GM12878 (cell line): ENCODE measurements at regions not wholly inside any gene's neighbourhood (a gene's known extent, or its start where the extent isn't known, plus 50 kb on each side); places are given as distances from the start of the nearest gene placed in this dataset.

ENCODE experiments used
- ATAC-seq: fragments of 200-7000 bp; cut with Tn5 transposase; 3 replicates; pipeline ENCODE4 v1.9.1; 2020; ENCODE audit warnings: mild to moderate bottlenecking, moderate library complexity
- BruUV-seq: library from RNA; stranded (reverse); fragments of 400-500 nt; replicated peaks from 2 replicates; lab custom pipeline; 2021; lab: Mats Ljungman, UMichigan
- CTCF ChIA-PET: fragments of 300-600 bp; sonication (Branson Sonifier 250); formaldehyde crosslinking; extraction: SDS; loops from one replicate; lab custom pipeline; 2021; ENCODE audit warnings: inconsistent platforms; lab: Yijun Ruan, JAX
- POLR2A ChIA-PET: fragments of 350-600 bp; formaldehyde crosslinking; extraction: SDS; loops from one replicate; lab custom pipeline; 2021; ENCODE audit warnings: inconsistent platforms; lab: Charles Lee
- RAD21 ChIA-PET: fragments of 300-600 bp; sonication (Branson Sonifier 250); formaldehyde crosslinking; loops from one replicate; lab custom pipeline; 2023; ENCODE audit warnings: antibody characterized with exemption; ENCODE audit not compliant: unreplicated experiment; lab: Charles Lee
- SMC1A ChIA-PET: fragments of 300-600 bp; sonication (Branson Sonifier 250); formaldehyde crosslinking; loops from one replicate; lab custom pipeline; 2023; ENCODE audit not compliant: unreplicated experiment, uncharacterized antibody; lab: Charles Lee
- DNase-seq: peaks from one replicate; pipeline ENCODE4 v3.0.0-alpha.2; 2011; ENCODE audit warnings: low read depth, low spot score
- FAIRE-seq: peaks from 3 replicates; lab custom pipeline; 2011; peaks lifted over from hg19 to GRCh38; lab: Jason Lieb, UNC
- H2AFZ ChIP-seq: 2 replicates; pipeline ENCODE4 v1.6.0; 2011; ENCODE audit warnings: low read depth, low read length, control low read depth; ENCODE audit not compliant: control insufficient read depth
- H3K27ac ChIP-seq: 2 replicates; pipeline ENCODE4 v1.5.1; 2011; ENCODE audit warnings: control low read depth; ENCODE audit not compliant: control insufficient read depth, insufficient read depth
- H3K27me3 ChIP-seq, 2 experiments: replicated peaks in 1 of 2; 2 replicates each; pipeline versions ENCODE4 v1.6.0 to v1.6.1; 2011; ENCODE audit warnings: low read length in 1 of 2; ENCODE audit not compliant: control insufficient read depth in 2 of 2, insufficient read depth in 2 of 2
- H3K36me3 ChIP-seq, 2 experiments: 2 replicates each; pipeline ENCODE4 v1.5.1; 2011; ENCODE audit warnings: low read length in 1 of 2; ENCODE audit not compliant: control insufficient read depth in 2 of 2, insufficient read depth in 2 of 2
- H3K4me1 ChIP-seq: 2 replicates; pipeline ENCODE4 v1.6.1; 2011; ENCODE audit warnings: mild to moderate bottlenecking, low read length, moderate library complexity, mixed read lengths; ENCODE audit not compliant: control insufficient read depth, insufficient read depth
- H3K4me2 ChIP-seq: 2 replicates; pipeline ENCODE4 v1.6.0; 2011; ENCODE audit warnings: control low read depth; ENCODE audit not compliant: control insufficient read depth, insufficient read depth
- H3K4me3 ChIP-seq: fragments of 200-600 bp; sonication (generic); 2 replicates; pipeline ENCODE4 v1.5.1; 2016
- H3K79me2 ChIP-seq: 2 replicates; pipeline ENCODE4 v1.6.0; 2011; ENCODE audit warnings: low read length; ENCODE audit not compliant: control insufficient read depth, insufficient read depth
- H3K9ac ChIP-seq: 2 replicates; pipeline ENCODE4 v1.8.0; 2011; ENCODE audit warnings: low read length, control low read depth, mixed read lengths; ENCODE audit not compliant: control insufficient read depth, insufficient read depth
- H3K9me3 ChIP-seq: replicated peaks from 3 replicates; pipeline ENCODE4 v1.5.1; 2011; ENCODE audit warnings: mild to moderate bottlenecking, low read length; ENCODE audit not compliant: control insufficient read depth, insufficient read depth
- H4K20me1 ChIP-seq: 2 replicates; pipeline ENCODE4 v1.6.0; 2011; ENCODE audit not compliant: control insufficient read depth, insufficient read depth
- EP300 ChIP-seq, 2 experiments: fragments of 150-350 bp in 1 of 2; IDR thresholded peaks; 2 replicates each; pipeline ENCODE4 v1.6.1; 2011 to 2012; ENCODE audit warnings: low read depth in 2 of 2, low read length in 2 of 2, borderline replicate concordance in 1 of 2, improper control_type of control experiment in 1 of 2, inconsistent platforms in 1 of 2; ENCODE audit not compliant: control insufficient read depth in 1 of 2
- FOXM1 ChIP-seq: IDR thresholded peaks from 2 replicates; pipeline ENCODE4 v1.6.1; 2012; ENCODE audit warnings: low read depth, mild to moderate bottlenecking, inconsistent platforms, low read length, moderate library complexity
- IRF4 ChIP-seq: IDR thresholded peaks from 2 replicates; pipeline ENCODE4 v1.6.1; 2011; ENCODE audit warnings: low read depth, low read length
- KLF5 ChIP-seq: fragments of 450-650 bp; IDR thresholded peaks from 2 replicates; pipeline ENCODE4 v1.6.1; 2014; ENCODE audit warnings: mild to moderate bottlenecking; ENCODE audit not compliant: partially characterized antibody
- MTA2 ChIP-seq: fragments of 450-650 bp; IDR thresholded peaks from 2 replicates; pipeline ENCODE4 v1.6.1; 2016; ENCODE audit warnings: low read depth, mild to moderate bottlenecking, moderate library complexity
- NBN ChIP-seq: fragments of 450-650 bp; IDR thresholded peaks from 2 replicates; pipeline ENCODE4 v1.6.1; 2016
- RUNX3 ChIP-seq: IDR thresholded peaks from 2 replicates; pipeline ENCODE4 v1.6.1; 2012; ENCODE audit warnings: low read length, inconsistent platforms
- SMC3 ChIP-seq: IDR thresholded peaks from 2 replicates; pipeline ENCODE4 v1.6.1; 2011; ENCODE audit warnings: low read length, improper control_type of control experiment, borderline replicate concordance
- SREBF1 ChIP-seq: IDR thresholded peaks from 2 replicates; pipeline ENCODE4 v1.6.1; 2012; ENCODE audit warnings: mild to moderate bottlenecking, low read length
- TCF3 ChIP-seq: IDR thresholded peaks from 2 replicates; pipeline ENCODE4 v1.6.1; 2012; ENCODE audit warnings: low read depth, mild to moderate bottlenecking, low read length, borderline replicate concordance; ENCODE audit not compliant: insufficient read depth
- ZNF384 ChIP-seq: IDR thresholded peaks from 2 replicates; pipeline ENCODE4 v1.6.1; 2012; ENCODE audit warnings: low read depth, mild to moderate bottlenecking, low read length, improper control_type of control experiment, borderline replicate concordance
- ZNF687 ChIP-seq: fragments of 450-650 bp; IDR thresholded peaks from 2 replicates; pipeline ENCODE4 v1.6.1; 2017; ENCODE audit warnings: mild to moderate bottlenecking, moderate library complexity
- WGBS: methylation state at CpG from one replicate; pipeline ENCODE4 v1.1.6; 2016; ENCODE audit warnings: low lambda C conversion rate; ENCODE audit not compliant: insufficient replicate concordance, insufficient coverage; ENCODE audit errors: missing lambda C conversion rate; 5-methylcytosine and 5-hydroxymethylcytosine counted together
- in situ Hi-C: fragments of 300-500 bp; cut with MboI; formaldehyde crosslinking; loops from 9 replicates; pipeline ENCODE4 v1.14.3; 2018; ENCODE audit warnings: mixed read lengths
- intact Hi-C: fragments of 100-400 bp; cut with micrococcal nuclease; formaldehyde crosslinking; loops from one replicate; pipeline ENCODE4 v1.14.2; 2022; ENCODE audit not compliant: unreplicated experiment
- TF ChIP-seq, protein P1 (sequence below): fragments of 450-650 bp; IDR thresholded peaks from 2 replicates; pipeline ENCODE4 v1.6.1; 2017; ENCODE audit warnings: mild to moderate bottlenecking

- H3K4me1 ChIP-seq: no peaks in the 10 kb centered on the region
- H3K27me3 ChIP-seq: no peaks in the 10 kb centered on the region
- no peaks in the 10 kb centered on the region for H4K20me1 ChIP-seq
- no peak overlapping the region for H3K4me3 ChIP-seq
- no peaks in the 10 kb centered on the region for H3K9me3 ChIP-seq
- no peak overlapping the region for H2AFZ ChIP-seq
- RAD21 ChIA-PET: no interaction called here
- CTCF ChIA-PET: no interaction called here
- H3K4me2 ChIP-seq: no peak overlapping the region
- POLR2A ChIA-PET: no interaction called here
- H3K79me2 ChIP-seq: no peaks in the 10 kb centered on the region
- DNase-seq: no peak
- no peak for FAIRE-seq
- ATAC-seq: no peak
- in situ Hi-C loops: loop anchor here (5.0 kb wide), 1 partner anchor 93 kb away; no protein-coding TSS in a partner anchor
- no TSS peak for BruUV-seq
- WGBS: 6% methylated on average over 1 of the region's 1 CpG
- no peak overlapping the region for H3K27ac ChIP-seq
- H3K9ac ChIP-seq: no peak overlapping the region
- H3K36me3 ChIP-seq: no peaks in the 10 kb centered on the region
- SMC1A ChIA-PET: interaction anchor here (0.7 kb wide), 1 partner anchor 90 kb away, joined by 3 read pairs; no protein-coding TSS in a partner anchor
- intact Hi-C loops: no loop called here
- TF ChIP-seq NBN: no peak
- TF ChIP-seq KLF5: no peak
- no peak for TF ChIP-seq RUNX3
- TF ChIP-seq FOXM1: no peak
- no peak for TF ChIP-seq MTA2
- TF ChIP-seq IRF4: no peak
- TF ChIP-seq EP300 (IDR thresholded peaks at IDR 0.05; ENCODE audit: borderline replicate concordance in 1 of 2, control insufficient read depth in 1 of 2, low read depth in 2 of 2, low read length in 2 of 2): no peak
- TF ChIP-seq TCF3: no peak
- TF ChIP-seq, all 136 proteins: peak for 0
These were observed 407.0 kb downstream of the DSEL start for GRCh38 chr18:67109535-67109934.

GRCh38 chr18:67108894-67109293, 407.6 kb downstream of the DSEL start:
- BruUV-seq: no TSS peak
- intact Hi-C loops (no loop called here), in situ Hi-C loops (loop anchor here (5.0 kb wide), 1 partner anchor 93 kb away; no protein-coding TSS in a partner anchor)
- Histone ChIP-seq H3K27ac (no peak overlapping the region), H4K20me1 (no peaks in the 10 kb centered on the region), H3K4me1 (no peaks in the 10 kb centered on the region), H3K36me3 (no peaks in the 10 kb centered on the region), H3K4me2 (no peak overlapping the region), H3K4me3 (no peak overlapping the region), H3K9me3 (no peaks in the 10 kb centered on the region), H2AFZ (no peak overlapping the region), H3K27me3 (no peaks in the 10 kb centered on the region), H3K79me2 (no peaks in the 10 kb centered on the region), H3K9ac (no peak overlapping the region)
- no peak for FAIRE-seq
- ChIA-PET POLR2A (no interaction called here), RAD21 (no interaction called here), CTCF (interaction anchor here (0.7 kb wide), 1 partner anchor 92 kb away, joined by 3 read pairs; no protein-coding TSS in a partner anchor), SMC1A (no interaction called here)
- no peak for DNase-seq
- ATAC-seq: no peak
- 55% methylated on average over 3 of the region's 3 CpGs for WGBS
- TF ChIP-seq ZNF687 (no peak), SMC3 (no peak), ZNF384 (no peak), SREBF1 (no peak), RUNX3 (no peak)
- TF ChIP-seq, protein P1, sequence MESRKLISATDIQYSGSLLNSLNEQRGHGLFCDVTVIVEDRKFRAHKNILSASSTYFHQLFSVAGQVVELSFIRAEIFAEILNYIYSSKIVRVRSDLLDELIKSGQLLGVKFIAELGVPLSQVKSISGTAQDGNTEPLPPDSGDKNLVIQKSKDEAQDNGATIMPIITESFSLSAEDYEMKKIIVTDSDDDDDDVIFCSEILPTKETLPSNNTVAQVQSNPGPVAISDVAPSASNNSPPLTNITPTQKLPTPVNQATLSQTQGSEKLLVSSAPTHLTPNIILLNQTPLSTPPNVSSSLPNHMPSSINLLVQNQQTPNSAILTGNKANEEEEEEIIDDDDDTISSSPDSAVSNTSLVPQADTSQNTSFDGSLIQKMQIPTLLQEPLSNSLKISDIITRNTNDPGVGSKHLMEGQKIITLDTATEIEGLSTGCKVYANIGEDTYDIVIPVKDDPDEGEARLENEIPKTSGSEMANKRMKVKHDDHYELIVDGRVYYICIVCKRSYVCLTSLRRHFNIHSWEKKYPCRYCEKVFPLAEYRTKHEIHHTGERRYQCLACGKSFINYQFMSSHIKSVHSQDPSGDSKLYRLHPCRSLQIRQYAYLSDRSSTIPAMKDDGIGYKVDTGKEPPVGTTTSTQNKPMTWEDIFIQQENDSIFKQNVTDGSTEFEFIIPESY: no peak
